ENCODE measurements at regions not wholly inside any gene's neighbourhood (a gene's known extent, or its start where the extent isn't known, plus 50 kb on each side); places are given as distances from the start of the nearest gene placed in this dataset.

DNA sequence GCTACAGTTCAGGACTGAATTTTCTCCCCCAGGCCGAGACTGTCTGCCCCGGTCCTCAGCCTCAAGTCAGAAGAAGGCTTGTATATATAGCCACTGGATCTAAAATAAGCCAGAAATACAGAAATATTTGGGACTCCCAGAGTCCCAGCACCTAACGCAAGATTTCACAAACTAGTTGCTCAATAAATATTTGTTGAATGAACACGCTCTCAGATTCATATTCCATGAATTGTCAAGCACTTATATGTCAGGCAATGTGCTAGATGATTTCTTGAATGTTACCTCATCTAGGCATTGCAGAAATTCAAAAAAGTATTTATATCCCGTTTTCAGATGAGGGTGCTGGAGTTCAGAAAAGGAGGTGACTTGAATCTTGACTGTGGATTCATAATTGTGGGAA is 163.7 kb upstream of the KLHL29 start:
- no peak overlapping the region for H3K4me2 ChIP-seq (ENCODE audit: low read length)
- no peak overlapping the region for H3K9ac ChIP-seq

DNA sequence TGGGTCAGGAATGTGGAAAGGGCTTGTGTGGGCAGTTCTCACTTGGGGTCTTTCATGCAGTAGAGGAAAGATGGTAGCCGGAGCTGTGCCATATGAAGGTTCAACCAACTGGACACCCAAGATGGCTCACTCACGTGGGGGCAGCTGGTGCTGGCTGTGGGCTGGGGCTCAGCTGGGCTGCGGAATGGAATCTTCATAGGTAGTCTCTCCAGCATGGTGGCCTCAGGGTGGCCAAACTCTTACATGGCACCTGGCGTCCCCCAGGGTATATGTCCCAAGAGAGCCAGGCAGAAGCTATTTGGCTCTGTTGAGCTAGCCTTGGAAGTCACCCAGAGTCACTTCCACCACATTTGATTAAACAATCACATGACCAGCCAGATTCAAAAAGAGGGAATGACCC is 163.1 kb upstream of the KLHL29 start:
- Histone ChIP-seq H3K79me2 (no peaks in the 10 kb centered on the region), H3K27me3 (ENCODE audit: control insufficient read depth, insufficient read depth, low read length) (no peaks in the 10 kb centered on the region), H3K36me3 (ENCODE audit: control insufficient read depth, insufficient read depth, low read length) (no peaks in the 10 kb centered on the region), H3K4me2 (ENCODE audit: low read length) (no peak overlapping the region), H3K4me3 (ENCODE audit: low read depth, low read length) (no peak overlapping the region), H2AFZ (no peak overlapping the region), H3K9ac (no peak overlapping the region), H3K27ac (no peak overlapping the region), H3K4me1 (no peaks in the 10 kb centered on the region), H3K9me3 (ENCODE audit: control insufficient read depth, low read length) (no peaks in the 10 kb centered on the region)
- TF ChIP-seq, protein P1, sequence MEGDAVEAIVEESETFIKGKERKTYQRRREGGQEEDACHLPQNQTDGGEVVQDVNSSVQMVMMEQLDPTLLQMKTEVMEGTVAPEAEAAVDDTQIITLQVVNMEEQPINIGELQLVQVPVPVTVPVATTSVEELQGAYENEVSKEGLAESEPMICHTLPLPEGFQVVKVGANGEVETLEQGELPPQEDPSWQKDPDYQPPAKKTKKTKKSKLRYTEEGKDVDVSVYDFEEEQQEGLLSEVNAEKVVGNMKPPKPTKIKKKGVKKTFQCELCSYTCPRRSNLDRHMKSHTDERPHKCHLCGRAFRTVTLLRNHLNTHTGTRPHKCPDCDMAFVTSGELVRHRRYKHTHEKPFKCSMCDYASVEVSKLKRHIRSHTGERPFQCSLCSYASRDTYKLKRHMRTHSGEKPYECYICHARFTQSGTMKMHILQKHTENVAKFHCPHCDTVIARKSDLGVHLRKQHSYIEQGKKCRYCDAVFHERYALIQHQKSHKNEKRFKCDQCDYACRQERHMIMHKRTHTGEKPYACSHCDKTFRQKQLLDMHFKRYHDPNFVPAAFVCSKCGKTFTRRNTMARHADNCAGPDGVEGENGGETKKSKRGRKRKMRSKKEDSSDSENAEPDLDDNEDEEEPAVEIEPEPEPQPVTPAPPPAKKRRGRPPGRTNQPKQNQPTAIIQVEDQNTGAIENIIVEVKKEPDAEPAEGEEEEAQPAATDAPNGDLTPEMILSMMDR (IDR thresholded peaks at IDR 0.05) = no peak

More for the DNA sequence above, 163.7 kb upstream of the KLHL29 start:
- Histone ChIP-seq H3K4me1 (no peaks in the 10 kb centered on the region), H3K27ac (no peak overlapping the region), H3K36me3 (ENCODE audit: control insufficient read depth, insufficient read depth, low read length) (no peaks in the 10 kb centered on the region), H3K4me3 (ENCODE audit: low read depth, low read length) (no peak overlapping the region), H3K79me2 (no peaks in the 10 kb centered on the region), H2AFZ (no peak overlapping the region), H3K9me3 (ENCODE audit: control insufficient read depth, low read length) (no peaks in the 10 kb centered on the region), H3K27me3 (ENCODE audit: control insufficient read depth, insufficient read depth, low read length) (no peaks in the 10 kb centered on the region)
- TF ChIP-seq, protein P1 (IDR thresholded peaks at IDR 0.05) = no peak

DNA sequence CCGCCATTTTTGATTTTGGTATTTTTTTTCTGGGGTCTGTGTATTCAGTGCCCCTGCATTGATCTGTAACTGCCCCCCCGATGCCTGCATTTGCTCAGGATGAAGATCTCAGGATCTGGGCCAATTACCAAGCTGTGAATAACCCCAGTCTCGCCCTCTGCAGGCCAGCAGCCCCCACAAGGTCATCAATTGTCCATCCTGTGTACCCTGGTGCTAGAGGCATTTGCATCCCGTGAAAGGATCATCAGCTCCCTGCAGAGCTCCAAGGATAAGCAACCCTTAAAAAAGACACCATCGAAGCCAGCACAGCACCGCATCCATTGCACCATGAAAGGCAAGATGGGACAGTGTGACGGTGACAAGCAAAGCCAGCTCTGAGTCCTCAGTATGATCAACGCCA is 154.1 kb upstream of the KLHL29 start:
- H3K4me3 ChIP-seq (ENCODE audit: low read depth, low read length) = no peak overlapping the region
- H3K9me3 ChIP-seq (ENCODE audit: control insufficient read depth, low read length) = no peaks in the 10 kb centered on the region
- no peak overlapping the region for H3K9ac ChIP-seq
- TF ChIP-seq, protein P1 (IDR thresholded peaks at IDR 0.05) = no peak
- no peak overlapping the region for H2AFZ ChIP-seq
- H3K36me3 ChIP-seq (ENCODE audit: control insufficient read depth, insufficient read depth, low read length) = no peaks in the 10 kb centered on the region
- H3K79me2 ChIP-seq = no peaks in the 10 kb centered on the region
- H3K27ac ChIP-seq = no peak overlapping the region
- no peaks in the 10 kb centered on the region for H3K4me1 ChIP-seq
- no peak overlapping the region for H3K4me2 ChIP-seq (ENCODE audit: low read length)
- H3K27me3 ChIP-seq (ENCODE audit: control insufficient read depth, insufficient read depth, low read length) = no peaks in the 10 kb centered on the region

DNA sequence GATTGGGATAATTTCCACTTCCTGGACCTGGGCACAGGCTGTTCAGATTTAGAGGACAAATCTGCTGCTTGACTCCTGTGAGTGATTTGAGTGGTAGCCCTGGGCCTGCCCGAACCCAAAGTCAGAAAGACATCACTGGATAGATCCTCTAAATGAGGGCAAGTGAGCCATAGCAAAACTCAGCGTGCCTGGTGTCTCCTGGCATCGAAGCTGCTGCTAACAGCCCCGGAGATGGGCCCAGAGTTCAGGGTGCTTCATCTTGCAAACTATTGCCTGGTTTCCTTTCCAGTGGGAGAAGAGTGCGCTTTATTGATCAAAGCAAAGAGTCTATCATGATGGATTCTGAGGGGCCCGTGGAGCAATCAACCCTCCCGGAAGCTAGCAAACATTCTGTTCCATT is 153.1 kb upstream of the KLHL29 start:
- no peaks in the 10 kb centered on the region for H3K27me3 ChIP-seq (ENCODE audit: control insufficient read depth, insufficient read depth, low read length)
- H3K9me3 ChIP-seq (ENCODE audit: control insufficient read depth, low read length) = no peaks in the 10 kb centered on the region
- no peak overlapping the region for H3K9ac ChIP-seq
- no peak overlapping the region for H3K27ac ChIP-seq
- TF ChIP-seq, protein P1 (IDR thresholded peaks at IDR 0.05) = no peak
- no peak overlapping the region for H3K4me2 ChIP-seq (ENCODE audit: low read length)
- H3K36me3 ChIP-seq (ENCODE audit: control insufficient read depth, insufficient read depth, low read length) = no peaks in the 10 kb centered on the region
- H3K4me1 ChIP-seq = no peaks in the 10 kb centered on the region
- no peak overlapping the region for H2AFZ ChIP-seq
- H3K4me3 ChIP-seq (ENCODE audit: low read depth, low read length) = no peak overlapping the region
- H3K79me2 ChIP-seq = no peaks in the 10 kb centered on the region

DNA sequence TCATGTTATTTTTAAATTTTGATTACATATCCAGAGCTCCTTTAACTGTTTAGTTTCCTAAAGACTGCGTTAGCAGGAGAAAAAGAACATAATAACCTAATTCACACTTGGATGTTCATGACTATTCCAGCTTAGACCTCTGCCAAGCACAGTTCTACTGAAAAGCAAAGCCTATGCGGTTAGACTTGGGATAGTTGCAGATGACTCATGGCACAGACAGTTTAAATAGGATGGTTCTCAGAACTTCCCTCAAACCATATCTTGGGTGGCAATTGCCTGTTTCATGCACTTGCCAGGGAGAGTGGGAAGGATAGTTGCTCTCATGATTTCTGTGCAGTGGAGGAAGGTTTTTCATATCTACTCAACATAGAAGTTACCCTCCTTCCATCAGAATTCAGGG is 149.7 kb upstream of the KLHL29 start:
- Histone ChIP-seq H3K27ac (no peak overlapping the region), H3K36me3 (ENCODE audit: control insufficient read depth, insufficient read depth, low read length) (no peaks in the 10 kb centered on the region), H3K4me1 (no peaks in the 10 kb centered on the region), H3K9me3 (ENCODE audit: control insufficient read depth, low read length) (no peaks in the 10 kb centered on the region), H3K4me3 (ENCODE audit: low read depth, low read length) (no peak overlapping the region), H3K27me3 (ENCODE audit: control insufficient read depth, insufficient read depth, low read length) (no peaks in the 10 kb centered on the region), H2AFZ (no peak overlapping the region), H3K4me2 (ENCODE audit: low read length) (no peak overlapping the region), H3K9ac (no peak overlapping the region), H3K79me2 (no peaks in the 10 kb centered on the region)
- TF ChIP-seq, protein P1 (IDR thresholded peaks at IDR 0.05) = no peak

Data from parathyroid adenoma (tissue), 2 donors.